Thymus (tissue), 11 donors: ENCODE measurements at regions not wholly inside any gene's neighbourhood (a gene's known extent, or its start where the extent isn't known, plus 50 kb on each side); places are given as distances from the start of the nearest gene placed in this dataset.

ENCODE experiments used
- DNase-seq, 9 donors: peaks; one replicate each; pipeline ENCODE4 v3.0.0-alpha.2; 2013; ENCODE audit warnings: low spot score in 9 of 9, low read depth in 6 of 9, missing footprints in 1 of 9
- H3K27ac ChIP-seq, 2 donors: one replicate each; pipeline ENCODE4 v1.5.1; 2013; ENCODE audit warnings: control low read depth in 1 of 2, low read depth in 1 of 2, low read length in 1 of 2, mild to moderate bottlenecking in 1 of 2, moderate library complexity in 1 of 2
- H3K27me3 ChIP-seq, 2 donors: one replicate each; pipeline ENCODE4 v1.5.1; 2013; ENCODE audit warnings: low read length in 1 of 2; ENCODE audit not compliant: control insufficient read depth in 2 of 2, insufficient read depth in 1 of 2
- H3K36me3 ChIP-seq, 2 donors: one replicate each; pipeline ENCODE4 v1.5.1; 2013; ENCODE audit warnings: low read length in 1 of 2, mild to moderate bottlenecking in 1 of 2, moderate library complexity in 1 of 2; ENCODE audit not compliant: control insufficient read depth in 2 of 2, insufficient read depth in 2 of 2
- H3K4me1 ChIP-seq, 2 donors: one replicate each; pipeline ENCODE4 v1.5.1; 2013; ENCODE audit warnings: low read length in 2 of 2; ENCODE audit not compliant: control insufficient read depth in 2 of 2, insufficient read depth in 2 of 2
- H3K4me3 ChIP-seq, 2 donors: one replicate each; pipeline ENCODE4 v1.5.1; 2013; ENCODE audit warnings: low read length in 2 of 2, control low read depth in 1 of 2, mild to moderate bottlenecking in 1 of 2
- H3K9me3 ChIP-seq, 2 donors: one replicate each; pipeline ENCODE4 v1.5.1; 2013; ENCODE audit warnings: low read length in 1 of 2, mild to moderate bottlenecking in 1 of 2; ENCODE audit not compliant: control insufficient read depth in 2 of 2, insufficient read depth in 1 of 2
- WGBS: extraction: QIAGEN DNeasy Blood & Tissue Kit; methylation state at CpG from one replicate; pipeline ENCODE4 v1.1.7; 2013; 5-methylcytosine and 5-hydroxymethylcytosine counted together
- donor health status: healthy.

- Histone ChIP-seq H3K27ac (no peak overlapping the region), H3K4me1 (no peaks in the 10 kb centered on the region), H3K9me3 (no peaks in the 10 kb centered on the region), H3K36me3 (no peaks in the 10 kb centered on the region), H3K27me3 (no peaks in the 10 kb centered on the region), H3K4me3 (no peak overlapping the region)
- DNase-seq = no peak
- 76% methylated on average over 10 of the region's 10 CpGs for WGBS
Observed at GRCh38 chr5:4531756-4532704, 608.1 kb upstream of the ADAMTS16 start.

- no peaks in the 10 kb centered on the region for H3K9me3 ChIP-seq
- H3K27ac ChIP-seq = no peak overlapping the region
- H3K27me3 ChIP-seq = no peaks in the 10 kb centered on the region
- no peaks in the 10 kb centered on the region for H3K36me3 ChIP-seq
- no peak overlapping the region for H3K4me3 ChIP-seq
- H3K4me1 ChIP-seq = no peaks in the 10 kb centered on the region
- no peak for DNase-seq
- 86% methylated on average over 6 of the region's 6 CpGs for WGBS
Observed at GRCh38 chr5:4532705-4533080, 607.4 kb upstream of the ADAMTS16 start.

DNA sequence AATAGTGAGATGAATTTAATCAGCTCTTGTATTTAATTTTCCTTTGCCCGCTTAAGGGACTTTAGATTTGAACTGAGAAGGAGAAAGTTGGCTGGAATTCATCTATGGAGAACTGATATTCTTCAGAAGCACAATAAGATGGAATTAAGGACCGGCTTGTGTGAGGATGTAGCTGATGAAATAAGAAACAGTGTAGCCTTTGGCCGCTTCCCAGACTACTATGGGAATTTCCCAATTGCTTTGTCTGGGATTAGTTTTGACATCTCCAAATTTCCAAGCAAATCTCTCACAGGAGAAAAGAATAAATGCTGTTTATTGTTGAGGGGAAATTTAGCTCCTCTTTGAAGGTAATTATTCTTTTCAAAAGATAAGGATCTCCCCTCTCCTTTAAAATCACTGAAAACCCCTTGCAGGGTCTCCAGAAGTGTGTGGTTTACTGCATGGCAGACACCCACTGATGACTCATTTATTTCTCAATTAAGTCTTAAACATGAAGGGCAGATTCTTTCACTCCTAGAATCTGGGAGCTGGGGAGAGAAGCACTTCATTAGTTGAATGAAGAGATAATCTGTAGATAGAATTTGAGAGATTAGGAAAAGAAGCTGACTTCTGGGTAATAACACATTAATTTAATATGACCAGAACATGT, 606.5 kb upstream of the ADAMTS16 start:
- peak in 1 of 9 donors; percentile 8 for DNase-seq
- no peaks in the 10 kb centered on the region for H3K36me3 ChIP-seq
- no peaks in the 10 kb centered on the region for H3K4me1 ChIP-seq
- no peaks in the 10 kb centered on the region for H3K27me3 ChIP-seq
- H3K9me3 ChIP-seq = no peaks in the 10 kb centered on the region
- H3K4me3 ChIP-seq = no peak overlapping the region
- WGBS = 88% methylated on average over 3 of the region's 3 CpGs
- H3K27ac ChIP-seq = no peak overlapping the region

GRCh38 chr5:4537489-4537888, 602.6 kb upstream of the ADAMTS16 start:
- H3K4me3 ChIP-seq = no peak overlapping the region
- 90% methylated on average over 10 of the region's 10 CpGs for WGBS
- DNase-seq = no peak
- H3K36me3 ChIP-seq = no peaks in the 10 kb centered on the region
- H3K27me3 ChIP-seq = no peaks in the 10 kb centered on the region
- no peak overlapping the region for H3K27ac ChIP-seq
- no peaks in the 10 kb centered on the region for H3K9me3 ChIP-seq
- H3K4me1 ChIP-seq = no peaks in the 10 kb centered on the region

DNA sequence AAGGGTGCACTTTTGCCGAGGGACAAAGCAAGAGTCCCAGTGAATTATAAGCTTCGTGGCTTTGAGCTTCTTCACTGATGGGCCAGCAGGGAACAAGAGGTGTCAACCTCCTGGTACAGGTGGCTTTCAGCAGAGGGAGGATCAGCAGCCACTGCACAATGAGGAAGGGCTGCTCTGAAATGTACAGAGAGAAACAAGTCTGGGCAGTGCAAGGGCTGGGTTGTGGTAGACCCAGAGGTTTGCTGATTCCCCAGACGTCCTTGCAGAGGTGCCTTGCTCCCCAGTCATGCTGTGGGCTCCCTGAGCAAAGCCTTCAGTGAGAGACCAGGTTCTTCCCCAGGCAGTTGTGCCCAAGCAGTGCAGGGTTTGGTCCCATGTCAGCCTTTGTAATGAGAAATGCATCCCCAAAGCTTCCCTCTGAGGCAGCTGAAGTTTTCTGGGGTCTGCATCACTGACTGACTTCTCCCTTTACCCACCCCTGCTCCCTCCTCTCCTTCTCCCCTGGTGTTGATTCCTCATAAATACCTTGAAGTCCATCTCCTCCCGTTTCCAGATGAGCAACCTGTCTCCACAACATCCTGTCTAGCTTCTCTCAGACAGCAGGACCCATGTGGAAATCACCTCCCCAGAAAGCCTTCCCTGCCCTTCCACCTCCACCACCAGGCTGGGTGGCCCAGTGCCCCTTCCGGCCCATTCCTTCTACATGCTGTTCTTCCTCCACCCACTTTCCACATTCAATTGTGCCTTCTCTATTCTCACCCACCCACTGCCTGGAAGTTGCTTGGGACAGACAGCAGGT, 599.6 kb upstream of the ADAMTS16 start:
- Histone ChIP-seq H3K27me3 (no peaks in the 10 kb centered on the region), H3K36me3 (no peaks in the 10 kb centered on the region), H3K9me3 (no peaks in the 10 kb centered on the region), H3K27ac (no peak overlapping the region), H3K4me3 (no peak overlapping the region), H3K4me1 (no peaks in the 10 kb centered on the region)
- DNase-seq = no peak
- WGBS = 72% methylated on average over 5 of the region's 5 CpGs

DNA sequence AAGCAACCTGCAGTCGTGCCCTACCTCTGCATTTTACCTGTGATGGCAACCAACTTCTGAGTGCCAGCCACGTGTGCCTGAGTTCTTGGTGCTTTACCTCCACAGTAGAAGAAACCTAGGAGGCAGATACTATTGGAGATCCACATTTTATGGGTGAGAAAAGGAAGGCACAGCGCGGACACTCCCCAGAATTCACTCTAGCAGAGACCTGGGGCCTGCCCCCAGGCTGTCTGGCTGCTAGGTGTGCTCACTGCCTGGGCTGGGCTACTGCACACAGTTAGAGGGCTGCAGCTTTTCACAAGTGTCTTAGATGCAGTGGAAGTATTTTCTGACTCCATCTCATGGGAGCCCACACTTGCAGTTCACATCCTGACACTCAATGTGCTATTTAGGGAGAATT, 598.8 kb upstream of the ADAMTS16 start:
- no peaks in the 10 kb centered on the region for H3K9me3 ChIP-seq
- H3K4me3 ChIP-seq = no peak overlapping the region
- DNase-seq = no peak
- 90% methylated on average over 4 of the region's 4 CpGs for WGBS
- H3K27me3 ChIP-seq = no peaks in the 10 kb centered on the region
- H3K27ac ChIP-seq = no peak overlapping the region
- H3K36me3 ChIP-seq = no peaks in the 10 kb centered on the region
- no peaks in the 10 kb centered on the region for H3K4me1 ChIP-seq

GRCh38 chr5:4542145-4542778, 597.9 kb upstream of the ADAMTS16 start:
- Histone ChIP-seq H3K4me1 (no peaks in the 10 kb centered on the region), H3K36me3 (no peaks in the 10 kb centered on the region), H3K27ac (no peak overlapping the region), H3K4me3 (no peak overlapping the region), H3K9me3 (no peaks in the 10 kb centered on the region), H3K27me3 (no peaks in the 10 kb centered on the region)
- no peak for DNase-seq
- 77% methylated on average over 12 of the region's 12 CpGs for WGBS

GRCh38 chr5:4544049-4544670, 596.0 kb upstream of the ADAMTS16 start:
- no peak overlapping the region for H3K4me3 ChIP-seq
- no peaks in the 10 kb centered on the region for H3K36me3 ChIP-seq
- no peak overlapping the region for H3K27ac ChIP-seq
- 66% methylated on average over 10 of the region's 10 CpGs for WGBS
- no peak for DNase-seq
- no peaks in the 10 kb centered on the region for H3K9me3 ChIP-seq
- H3K27me3 ChIP-seq = no peaks in the 10 kb centered on the region
- no peaks in the 10 kb centered on the region for H3K4me1 ChIP-seq
